Spinal cord (tissue), 9 donors: ENCODE measurements at regions not wholly inside any gene's neighbourhood (a gene's known extent, or its start where the extent isn't known, plus 50 kb on each side); places are given as distances from the start of the nearest gene placed in this dataset.

Experiments
- DNase-seq, 6 donors: peaks; one replicate each; pipeline versions ENCODE4 v3.0.0 to v3.0.0-alpha.2; 2013 to 2015; ENCODE audit warnings: low spot score in 6 of 6, low read depth in 4 of 6
- H3K27ac ChIP-seq: one replicate; pipeline ENCODE4 v1.5.1; 2013; ENCODE audit warnings: low read depth, low read length, control low read depth
- H3K27me3 ChIP-seq: one replicate; pipeline ENCODE4 v1.6.1; 2013; ENCODE audit warnings: low read length; ENCODE audit not compliant: control insufficient read depth, insufficient read depth
- H3K36me3 ChIP-seq: one replicate; pipeline ENCODE4 v1.6.1; 2013; ENCODE audit warnings: low read length; ENCODE audit not compliant: control insufficient read depth, insufficient read depth
- H3K4me1 ChIP-seq: one replicate; pipeline ENCODE4 v1.6.1; 2013; ENCODE audit warnings: low read length; ENCODE audit not compliant: control insufficient read depth, insufficient read depth
- H3K4me3 ChIP-seq: one replicate; pipeline ENCODE4 v1.5.1; 2013; ENCODE audit warnings: low read depth, low read length, control low read depth
- H3K9me3 ChIP-seq: one replicate; pipeline ENCODE4 v1.6.1; 2013; ENCODE audit warnings: low read length; ENCODE audit not compliant: control insufficient read depth, insufficient read depth
- WGBS: methylation state at CpG from one replicate; pipeline ENCODE4 v1.1.5; 2013; ENCODE audit warnings: missing lambda C conversion rate; ENCODE audit not compliant: insufficient coverage; 5-methylcytosine and 5-hydroxymethylcytosine counted together
- donor health status: healthy.

DNA sequence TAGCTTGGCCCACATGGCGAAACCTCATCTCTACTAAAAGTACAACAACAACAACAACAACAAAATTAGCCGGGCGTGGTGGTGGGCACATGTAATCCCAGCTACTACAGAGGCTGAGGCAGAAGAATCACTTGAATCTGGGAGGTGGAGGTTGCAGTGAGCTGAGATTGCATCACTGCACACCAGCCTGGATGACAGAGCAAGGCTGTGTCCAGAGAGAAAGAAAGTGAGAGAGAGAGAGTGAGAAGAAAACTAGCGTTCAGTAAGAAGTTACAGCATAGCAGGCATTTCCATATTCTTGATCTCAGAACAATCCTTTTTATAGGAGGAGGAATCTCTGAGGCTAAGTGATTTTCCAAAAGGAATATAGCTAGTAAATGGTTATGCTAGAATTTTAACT, 1076.1 kb downstream of the AGBL1 start:
- no CpG with 5 or more reads among the region's 4 CpGs for WGBS
- Histone ChIP-seq H3K9me3 (no peaks in the 10 kb centered on the region), H3K36me3 (no peaks in the 10 kb centered on the region), H3K4me3 (no peak overlapping the region), H3K27ac (no peak overlapping the region), H3K4me1 (no peaks in the 10 kb centered on the region), H3K27me3 (no peaks in the 10 kb centered on the region)
- no peak for DNase-seq

GRCh38 chr15:87154761-87155160, 1075.1 kb downstream of the AGBL1 start:
- H3K36me3 ChIP-seq: no peaks in the 10 kb centered on the region
- no peak for DNase-seq
- H3K9me3 ChIP-seq: no peaks in the 10 kb centered on the region
- no peaks in the 10 kb centered on the region for H3K27me3 ChIP-seq
- no peak overlapping the region for H3K4me3 ChIP-seq
- no peaks in the 10 kb centered on the region for H3K4me1 ChIP-seq
- no peak overlapping the region for H3K27ac ChIP-seq

GRCh38 chr15:87151202-87151748, 1071.6 kb downstream of the AGBL1 start:
- H3K4me3 ChIP-seq: no peak overlapping the region
- no peaks in the 10 kb centered on the region for H3K27me3 ChIP-seq
- WGBS: no CpG with 5 or more reads among the region's 2 CpGs
- no peak overlapping the region for H3K27ac ChIP-seq
- no peaks in the 10 kb centered on the region for H3K36me3 ChIP-seq
- no peaks in the 10 kb centered on the region for H3K9me3 ChIP-seq
- H3K4me1 ChIP-seq: no peaks in the 10 kb centered on the region
- DNase-seq: peak in 1 of 6 donors; percentile 5

DNA sequence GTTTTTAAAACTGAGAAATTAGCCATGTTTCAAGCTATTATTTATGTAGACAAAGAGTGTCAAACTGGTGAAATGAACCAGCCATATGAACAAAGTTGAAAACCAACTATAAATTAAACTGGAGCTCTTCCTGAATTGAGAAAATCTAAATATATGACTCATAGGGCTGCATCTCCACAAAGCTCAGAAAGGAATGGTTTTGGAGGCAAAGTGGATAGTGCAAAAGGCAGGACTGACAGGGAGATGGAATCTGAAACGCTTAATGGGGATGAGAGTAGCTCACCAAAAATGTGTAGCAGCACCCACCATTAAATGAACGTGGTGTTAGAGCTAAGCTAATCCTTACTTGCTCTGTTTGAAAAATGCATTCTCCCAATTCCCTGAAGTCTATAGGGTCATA, 1066.0 kb downstream of the AGBL1 start:
- no peak for DNase-seq
- no peak overlapping the region for H3K4me3 ChIP-seq
- H3K27ac ChIP-seq: no peak overlapping the region
- WGBS: 100% methylated on average over 1 of the region's 2 CpGs
- H3K4me1 ChIP-seq: no peaks in the 10 kb centered on the region
- H3K27me3 ChIP-seq: no peaks in the 10 kb centered on the region
- H3K36me3 ChIP-seq: no peaks in the 10 kb centered on the region
- H3K9me3 ChIP-seq: peaks cover 2% of the 10 kb centered on the region

DNA sequence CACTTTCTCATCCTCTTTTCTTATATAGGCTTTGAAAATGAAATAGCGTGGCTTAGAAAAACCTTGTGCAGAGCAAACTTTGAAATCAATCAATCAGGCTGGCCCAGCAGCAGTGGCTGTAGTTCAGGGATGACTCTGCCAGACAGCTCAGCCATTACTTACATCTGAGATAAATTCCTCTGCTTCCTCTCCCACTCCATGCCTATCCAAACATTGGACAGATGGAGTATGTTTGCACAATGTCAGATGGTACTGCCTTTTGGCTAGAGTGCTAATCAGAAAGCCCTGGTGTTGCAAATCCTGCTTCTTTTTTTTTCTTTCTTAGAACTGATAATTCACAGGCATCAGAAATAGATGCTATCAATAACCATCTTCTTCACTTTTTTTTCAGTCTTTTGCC, 1065.1 kb downstream of the AGBL1 start:
- peak in 2 of 6 donors; percentile 42 to 80 for DNase-seq
- H3K4me1 ChIP-seq: no peaks in the 10 kb centered on the region
- H3K36me3 ChIP-seq: no peaks in the 10 kb centered on the region
- WGBS: no CpG with 5 or more reads among the region's 1 CpG
- peaks cover 2% of the 10 kb centered on the region for H3K9me3 ChIP-seq
- H3K27ac ChIP-seq: no peak overlapping the region
- H3K27me3 ChIP-seq: no peaks in the 10 kb centered on the region
- H3K4me3 ChIP-seq: no peak overlapping the region

- no peak overlapping the region for H3K27ac ChIP-seq
- H3K9me3 ChIP-seq: peaks cover 2% of the 10 kb centered on the region
- DNase-seq: no peak
- no peaks in the 10 kb centered on the region for H3K27me3 ChIP-seq
- H3K36me3 ChIP-seq: no peaks in the 10 kb centered on the region
- no peak overlapping the region for H3K4me3 ChIP-seq
- no peaks in the 10 kb centered on the region for H3K4me1 ChIP-seq
Observed at GRCh38 chr15:87142096-87142495, 1062.4 kb downstream of the AGBL1 start.

- Histone ChIP-seq H3K4me1 (no peaks in the 10 kb centered on the region), H3K4me3 (no peak overlapping the region), H3K9me3 (no peaks in the 10 kb centered on the region), H3K27me3 (no peaks in the 10 kb centered on the region), H3K27ac (no peak overlapping the region), H3K36me3 (no peaks in the 10 kb centered on the region)
- no peak for DNase-seq
Observed at GRCh38 chr15:87135109-87135508, 1055.4 kb downstream of the AGBL1 start.

GRCh38 chr15:87133704-87134103, 1054.0 kb downstream of the AGBL1 start:
- Histone ChIP-seq H3K27me3 (no peaks in the 10 kb centered on the region), H3K27ac (no peak overlapping the region), H3K4me1 (no peaks in the 10 kb centered on the region), H3K9me3 (no peaks in the 10 kb centered on the region), H3K4me3 (no peak overlapping the region), H3K36me3 (no peaks in the 10 kb centered on the region)
- DNase-seq: no peak

DNA sequence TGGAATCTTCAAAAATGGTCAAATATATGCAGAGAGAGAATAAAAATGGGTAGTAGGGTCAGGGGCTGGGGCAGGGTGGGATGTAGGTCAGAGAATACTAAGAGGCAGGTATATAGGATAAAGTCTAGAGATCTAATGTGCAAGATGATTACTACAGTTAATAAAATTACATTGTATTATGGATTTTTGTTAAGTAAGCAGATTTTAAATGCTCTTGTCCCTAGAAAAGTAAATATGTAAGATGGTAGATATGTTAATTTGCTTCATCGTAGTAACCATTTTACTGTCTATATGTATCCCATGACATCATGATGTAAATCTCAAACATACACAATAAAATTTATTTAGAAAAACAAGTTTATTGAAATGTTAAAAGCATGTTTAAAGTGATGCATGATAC, 1051.4 kb downstream of the AGBL1 start:
- no peaks in the 10 kb centered on the region for H3K36me3 ChIP-seq
- no CpG with 5 or more reads among the region's 1 CpG for WGBS
- H3K4me3 ChIP-seq: no peak overlapping the region
- DNase-seq: no peak
- H3K27ac ChIP-seq: no peak overlapping the region
- no peaks in the 10 kb centered on the region for H3K4me1 ChIP-seq
- H3K9me3 ChIP-seq: no peaks in the 10 kb centered on the region
- no peaks in the 10 kb centered on the region for H3K27me3 ChIP-seq

DNA sequence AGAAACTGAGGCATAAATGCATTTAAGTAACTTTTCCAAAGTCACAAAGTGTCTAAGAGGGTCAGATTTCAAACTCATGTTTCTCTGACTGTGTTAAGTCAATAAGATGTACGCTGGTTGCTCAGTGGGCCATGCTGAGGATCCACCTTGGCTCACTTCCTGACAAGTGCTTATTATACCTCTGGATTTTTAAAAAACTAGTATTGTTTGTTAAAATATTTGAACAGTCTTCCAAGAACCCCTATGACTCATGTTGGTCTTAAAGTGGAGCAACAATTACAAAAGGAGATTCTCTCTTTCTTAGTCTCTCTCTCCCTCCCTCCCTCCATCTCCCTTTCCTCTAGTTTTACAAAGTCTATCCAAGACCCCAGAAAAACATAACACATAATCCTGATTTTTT, 1050.2 kb downstream of the AGBL1 start:
- no peaks in the 10 kb centered on the region for H3K4me1 ChIP-seq
- no peaks in the 10 kb centered on the region for H3K36me3 ChIP-seq
- H3K27ac ChIP-seq: no peak overlapping the region
- H3K4me3 ChIP-seq: no peak overlapping the region
- no peaks in the 10 kb centered on the region for H3K9me3 ChIP-seq
- DNase-seq: no peak
- H3K27me3 ChIP-seq: no peaks in the 10 kb centered on the region
- WGBS: no CpG with 5 or more reads among the region's 1 CpG
